MM.1S (cell line): ENCODE measurements at regions not wholly inside any gene's neighbourhood (a gene's known extent, or its start where the extent isn't known, plus 50 kb on each side); places are given as distances from the start of the nearest gene placed in this dataset.

Source experiments
- DNase-seq: peaks from one replicate; pipeline ENCODE4 v3.0.0-alpha.2; 2015
- H2AFZ ChIP-seq: fragments of 300-600 bp; sonication (generic); 2 replicates; pipeline ENCODE4 v1.6.0; 2016; ENCODE audit warnings: antibody characterized with exemption, low read length
- H3F3A ChIP-seq: fragments of 300-600 bp; sonication (generic); 2 replicates; pipeline ENCODE4 v1.6.1; 2016; ENCODE audit warnings: mild to moderate bottlenecking, antibody characterized with exemption, low read length, moderate library complexity, mixed read lengths; ENCODE audit not compliant: insufficient read depth
- H3K27ac ChIP-seq: fragments of 300-600 bp; sonication (generic); 2 replicates; pipeline ENCODE4 v1.5.1; 2016; ENCODE audit warnings: mild to moderate bottlenecking, low read length
- H3K27me3 ChIP-seq: fragments of 300-600 bp; sonication (generic); replicated peaks from 2 replicates; pipeline ENCODE4 v1.6.0; 2016; ENCODE audit warnings: low read length; ENCODE audit not compliant: insufficient read depth
- H3K36me3 ChIP-seq: fragments of 300-600 bp; sonication (generic); replicated peaks from 2 replicates; pipeline ENCODE4 v1.6.1; 2016; ENCODE audit warnings: mild to moderate bottlenecking, low read length, mixed read lengths; ENCODE audit not compliant: insufficient read depth
- H3K4me1 ChIP-seq: fragments of 300-600 bp; sonication (generic); 2 replicates; pipeline ENCODE4 v1.6.1; 2016; ENCODE audit warnings: low read length, mixed read lengths
- H3K4me2 ChIP-seq: fragments of 300-600 bp; sonication (generic); 2 replicates; pipeline ENCODE4 v1.6.0; 2016; ENCODE audit warnings: low read depth, low read length
- H3K4me3 ChIP-seq: fragments of 300-600 bp; sonication (generic); 2 replicates; pipeline ENCODE4 v1.5.1; 2016; ENCODE audit warnings: low read length, mixed read lengths
- H3K79me2 ChIP-seq: fragments of 300-600 bp; sonication (generic); 2 replicates; pipeline ENCODE4 v1.6.1; 2016; ENCODE audit warnings: mixed run types, low read length, mixed read lengths
- H3K9ac ChIP-seq: fragments of 300-600 bp; sonication (generic); 2 replicates; pipeline ENCODE4 v1.6.1; 2016; ENCODE audit warnings: low read length, mixed read lengths
- H3K9me2 ChIP-seq: fragments of 300-600 bp; sonication (generic); replicated peaks from 2 replicates; pipeline ENCODE4 v1.6.1; 2016; ENCODE audit warnings: mild to moderate bottlenecking, low read length, mixed read lengths; ENCODE audit not compliant: insufficient read depth
- H3K9me3 ChIP-seq: fragments of 300-600 bp; sonication (generic); replicated peaks from 2 replicates; pipeline ENCODE4 v1.6.1; 2016; ENCODE audit warnings: mild to moderate bottlenecking, low read length, mixed read lengths; ENCODE audit not compliant: insufficient read depth
- H4K20me1 ChIP-seq: fragments of 300-600 bp; sonication (generic); 2 replicates; pipeline ENCODE4 v1.6.1; 2016; ENCODE audit warnings: mild to moderate bottlenecking, low read length, moderate library complexity, mixed read lengths; ENCODE audit not compliant: insufficient read depth
- CTCF ChIP-seq: fragments of 300-600 bp; sonication (generic); IDR thresholded peaks from 2 replicates; pipeline ENCODE4 v1.5.1; 2016; ENCODE audit warnings: antibody characterized with exemption, low read length, mixed read lengths
- EZH2 ChIP-seq: fragments of 300-600 bp; sonication (generic); optimal IDR thresholded peaks from 2 replicates; pipeline ENCODE3; 2017; ENCODE audit warnings: low read depth, mild to moderate bottlenecking, antibody characterized with exemption, low read length, mixed read lengths
- EZH2phosphoT487 ChIP-seq: fragments of 300-600 bp; sonication (generic); IDR thresholded peaks from 2 replicates; pipeline ENCODE4 v1.6.1; 2018; ENCODE audit warnings: antibody characterized with exemption, low read length

- Histone ChIP-seq H3K27ac (no peak overlapping the region), H4K20me1 (no peaks in the 10 kb centered on the region), H3K79me2 (no peaks in the 10 kb centered on the region), H3K36me3 (no peaks in the 10 kb centered on the region), H3K4me1 (no peaks in the 10 kb centered on the region), H3K9ac (no peak overlapping the region), H3K4me2 (no peak overlapping the region), H3K9me3 (no peaks in the 10 kb centered on the region), H3K4me3 (no peak overlapping the region), H3K27me3 (no peaks in the 10 kb centered on the region), H2AFZ (no peak overlapping the region), H3K9me2 (no peaks in the 10 kb centered on the region), H3F3A (no peaks in the 10 kb centered on the region)
- DNase-seq = no peak
- TF ChIP-seq CTCF (no peak), EZH2 (no peak), EZH2phosphoT487 (no peak)
Observed at GRCh38 chr12:61098031-61098580, 1162.1 kb upstream of the USP15 start.

- Histone ChIP-seq H3K4me2 (no peak overlapping the region), H3K27ac (no peak overlapping the region), H3K4me3 (no peak overlapping the region), H3K27me3 (no peaks in the 10 kb centered on the region), H3F3A (no peaks in the 10 kb centered on the region), H3K9me2 (no peaks in the 10 kb centered on the region), H3K36me3 (no peaks in the 10 kb centered on the region), H2AFZ (no peak overlapping the region), H3K9me3 (no peaks in the 10 kb centered on the region), H3K9ac (no peak overlapping the region), H3K4me1 (no peaks in the 10 kb centered on the region), H3K79me2 (no peaks in the 10 kb centered on the region), H4K20me1 (no peaks in the 10 kb centered on the region)
- DNase-seq = no peak
- no peak for TF ChIP-seq EZH2phosphoT487
- no peak for TF ChIP-seq EZH2
- no peak for TF ChIP-seq CTCF
Observed at GRCh38 chr12:61107118-61107517, 1153.1 kb upstream of the USP15 start.

- H3K9me3 ChIP-seq = no peaks in the 10 kb centered on the region
- H3K9me2 ChIP-seq = no peaks in the 10 kb centered on the region
- no peaks in the 10 kb centered on the region for H3K4me1 ChIP-seq
- no peak for TF ChIP-seq EZH2
- no peak for TF ChIP-seq CTCF
- no peak for TF ChIP-seq EZH2phosphoT487
- no peaks in the 10 kb centered on the region for H3K27me3 ChIP-seq
- H3K9ac ChIP-seq = no peak overlapping the region
- H3K4me2 ChIP-seq = no peak overlapping the region
- no peak overlapping the region for H3K4me3 ChIP-seq
- H3K79me2 ChIP-seq = no peaks in the 10 kb centered on the region
- no peaks in the 10 kb centered on the region for H3F3A ChIP-seq
- H4K20me1 ChIP-seq = no peaks in the 10 kb centered on the region
- H3K27ac ChIP-seq = no peak overlapping the region
- no peaks in the 10 kb centered on the region for H3K36me3 ChIP-seq
- no peak for DNase-seq
- H2AFZ ChIP-seq = no peak overlapping the region
Observed at GRCh38 chr12:61111218-61111617, 1149.0 kb upstream of the USP15 start.
